ENCODE measurements at regions not wholly inside any gene's neighbourhood (a gene's known extent, or its start where the extent isn't known, plus 50 kb on each side); places are given as distances from the start of the nearest gene placed in this dataset.

DNA sequence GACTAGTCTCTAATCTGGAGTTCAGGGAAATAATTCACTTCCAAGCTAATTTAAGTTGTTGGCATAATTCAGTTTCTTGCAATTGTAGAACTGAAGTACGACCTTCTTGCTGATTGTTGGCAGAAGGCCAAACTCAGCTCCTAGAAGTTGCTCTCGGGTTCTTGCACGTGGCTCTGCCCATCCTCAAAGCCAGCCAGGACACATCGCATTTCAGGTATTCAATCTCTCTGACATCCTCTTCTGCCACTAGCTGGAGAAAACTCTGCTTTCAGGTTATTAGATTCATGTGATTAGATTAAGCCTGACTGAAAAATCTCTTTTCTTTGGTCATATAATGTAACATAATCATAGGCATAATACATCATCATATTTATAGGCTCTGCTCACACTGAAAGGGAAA, 362.0 kb downstream of the ZPLD1 start:
- H3K4me1 Mint-ChIP-seq = peaks cover 15% of the 10 kb centered on the region
- no peak overlapping the region for H3K4me3 Mint-ChIP-seq
- H3K27ac Mint-ChIP-seq = no peak overlapping the region
- H3K9me3 Mint-ChIP-seq = no peaks in the 10 kb centered on the region
- TF ChIP-seq, protein P1, sequence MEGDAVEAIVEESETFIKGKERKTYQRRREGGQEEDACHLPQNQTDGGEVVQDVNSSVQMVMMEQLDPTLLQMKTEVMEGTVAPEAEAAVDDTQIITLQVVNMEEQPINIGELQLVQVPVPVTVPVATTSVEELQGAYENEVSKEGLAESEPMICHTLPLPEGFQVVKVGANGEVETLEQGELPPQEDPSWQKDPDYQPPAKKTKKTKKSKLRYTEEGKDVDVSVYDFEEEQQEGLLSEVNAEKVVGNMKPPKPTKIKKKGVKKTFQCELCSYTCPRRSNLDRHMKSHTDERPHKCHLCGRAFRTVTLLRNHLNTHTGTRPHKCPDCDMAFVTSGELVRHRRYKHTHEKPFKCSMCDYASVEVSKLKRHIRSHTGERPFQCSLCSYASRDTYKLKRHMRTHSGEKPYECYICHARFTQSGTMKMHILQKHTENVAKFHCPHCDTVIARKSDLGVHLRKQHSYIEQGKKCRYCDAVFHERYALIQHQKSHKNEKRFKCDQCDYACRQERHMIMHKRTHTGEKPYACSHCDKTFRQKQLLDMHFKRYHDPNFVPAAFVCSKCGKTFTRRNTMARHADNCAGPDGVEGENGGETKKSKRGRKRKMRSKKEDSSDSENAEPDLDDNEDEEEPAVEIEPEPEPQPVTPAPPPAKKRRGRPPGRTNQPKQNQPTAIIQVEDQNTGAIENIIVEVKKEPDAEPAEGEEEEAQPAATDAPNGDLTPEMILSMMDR (IDR thresholded peaks at IDR 0.05; ENCODE audit: unreplicated experiment in 3 of 3) = no peak
- H3K27me3 Mint-ChIP-seq (ENCODE audit: low read depth) = no peaks in the 10 kb centered on the region
- no peaks in the 10 kb centered on the region for H3K36me3 Mint-ChIP-seq (ENCODE audit: low read depth)

DNA sequence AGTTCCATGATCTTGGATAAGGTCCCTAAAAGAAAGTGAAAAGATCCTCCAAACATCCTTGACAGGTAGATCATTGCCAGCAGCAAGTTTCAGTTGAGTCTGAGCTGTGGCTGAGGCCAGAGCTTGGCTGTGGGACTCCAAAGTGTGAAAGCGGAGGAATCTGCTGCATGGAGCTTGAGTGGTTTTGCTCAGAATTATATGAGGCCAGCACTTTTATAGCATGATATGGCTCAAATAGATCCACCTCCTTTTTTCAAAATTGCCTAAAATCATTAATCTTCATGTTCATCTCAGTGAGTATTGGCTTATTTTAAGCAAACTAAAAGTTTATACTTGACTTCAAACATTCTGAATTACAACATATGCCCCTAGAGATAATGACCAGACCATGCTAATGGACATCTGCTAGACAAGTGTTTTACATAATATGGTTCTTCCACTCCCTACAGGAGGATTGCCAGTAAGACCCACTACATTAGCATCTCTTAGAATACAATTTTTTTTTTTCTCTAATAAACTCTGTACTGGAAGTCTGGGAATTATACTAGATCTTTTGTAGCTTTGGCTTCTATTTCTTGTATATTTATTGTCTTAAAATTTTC, 368.1 kb downstream of the ZPLD1 start:
- no peaks in the 10 kb centered on the region for H3K36me3 Mint-ChIP-seq (ENCODE audit: low read depth)
- H3K27me3 Mint-ChIP-seq (ENCODE audit: low read depth) = no peaks in the 10 kb centered on the region
- TF ChIP-seq, protein P1 (IDR thresholded peaks at IDR 0.05; ENCODE audit: unreplicated experiment in 3 of 3) = no peak
- H3K4me1 Mint-ChIP-seq = no peaks in the 10 kb centered on the region
- no peak overlapping the region for H3K4me3 Mint-ChIP-seq
- no peaks in the 10 kb centered on the region for H3K9me3 Mint-ChIP-seq
- H3K27ac Mint-ChIP-seq = no peak overlapping the region

DNA sequence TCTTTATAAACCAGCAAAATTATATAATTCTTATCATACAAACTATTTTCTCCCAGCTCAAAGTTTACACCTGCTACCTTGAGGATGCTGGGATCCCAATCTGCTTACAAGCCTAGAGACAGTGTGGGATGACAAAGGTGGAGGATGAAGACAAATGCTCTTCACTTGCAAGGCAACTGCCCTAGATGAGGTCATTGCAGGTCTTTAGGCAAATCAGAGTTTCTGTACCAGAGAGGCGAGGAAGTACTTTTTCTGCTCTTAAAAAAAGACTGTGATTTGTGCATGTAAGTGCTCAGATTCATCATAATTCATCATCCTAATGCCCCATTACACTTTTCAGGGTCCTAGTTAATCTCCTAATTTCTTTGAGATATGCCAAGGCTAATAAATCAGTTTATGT, 376.1 kb downstream of the ZPLD1 start:
- no peak overlapping the region for H3K4me3 Mint-ChIP-seq
- H3K9me3 Mint-ChIP-seq = no peaks in the 10 kb centered on the region
- H3K4me1 Mint-ChIP-seq = no peaks in the 10 kb centered on the region
- H3K36me3 Mint-ChIP-seq (ENCODE audit: low read depth) = no peaks in the 10 kb centered on the region
- TF ChIP-seq, protein P1 (IDR thresholded peaks at IDR 0.05; ENCODE audit: unreplicated experiment in 3 of 3) = no peak
- H3K27me3 Mint-ChIP-seq (ENCODE audit: low read depth) = no peaks in the 10 kb centered on the region
- no peak overlapping the region for H3K27ac Mint-ChIP-seq

DNA sequence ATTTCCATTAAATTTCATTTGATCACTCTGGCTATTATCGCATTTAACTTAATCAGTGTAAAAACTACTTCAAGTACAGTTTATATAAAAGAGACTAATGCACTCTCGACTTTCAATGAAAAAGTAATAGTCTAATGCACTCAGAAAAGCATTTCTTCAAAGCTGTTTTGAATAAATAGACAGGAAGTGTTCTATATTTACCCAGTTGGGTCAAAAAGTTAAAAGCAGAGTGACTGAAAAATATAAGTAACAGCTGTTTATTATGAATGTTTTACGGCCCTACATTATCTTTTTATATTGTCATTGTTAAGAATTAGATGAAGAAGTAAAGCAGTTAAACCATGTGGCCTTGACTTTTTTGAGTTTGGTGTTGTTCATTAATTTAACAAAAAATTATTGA, 391.8 kb downstream of the ZPLD1 start:
- TF ChIP-seq, protein P1 (IDR thresholded peaks at IDR 0.05; ENCODE audit: unreplicated experiment in 3 of 3) = no peak

DNA sequence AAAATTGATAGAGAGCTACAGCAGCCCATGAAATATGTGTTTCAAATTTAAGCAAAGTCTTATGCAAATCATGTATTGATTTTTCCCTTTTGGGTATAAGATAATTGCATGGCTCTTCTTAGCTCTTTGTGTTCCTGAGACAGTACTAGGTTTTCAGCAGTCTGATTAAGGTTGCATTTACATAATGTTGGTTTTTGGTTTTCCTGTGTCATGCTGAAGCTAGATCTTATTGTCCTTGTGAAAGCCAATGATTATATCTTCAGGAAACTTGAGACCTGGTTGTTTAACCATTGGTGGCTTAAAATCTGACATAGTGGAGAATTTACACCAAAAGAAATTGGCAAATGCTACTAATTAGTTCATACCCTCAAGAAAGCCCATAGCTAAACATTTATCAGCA, 392.6 kb downstream of the ZPLD1 start:
- Mint-ChIP-seq H3K27me3 (ENCODE audit: low read depth) (peaks cover 3% of the 10 kb centered on the region), H3K4me1 (no peaks in the 10 kb centered on the region), H3K4me3 (no peak overlapping the region), H3K27ac (no peak overlapping the region), H3K9me3 (peaks cover 16% of the 10 kb centered on the region), H3K36me3 (ENCODE audit: low read depth) (no peaks in the 10 kb centered on the region)
- TF ChIP-seq, protein P1 (IDR thresholded peaks at IDR 0.05; ENCODE audit: unreplicated experiment in 3 of 3) = no peak

More for the DNA sequence above, 391.8 kb downstream of the ZPLD1 start:
- H3K9me3 Mint-ChIP-seq = peaks cover 16% of the 10 kb centered on the region
- H3K36me3 Mint-ChIP-seq (ENCODE audit: low read depth) = no peaks in the 10 kb centered on the region
- peaks cover 3% of the 10 kb centered on the region for H3K27me3 Mint-ChIP-seq (ENCODE audit: low read depth)
- peak overlapping the region in 1 of 3 experiments; percentile 73 for H3K27ac Mint-ChIP-seq
- H3K4me1 Mint-ChIP-seq = no peaks in the 10 kb centered on the region
- no peak overlapping the region for H3K4me3 Mint-ChIP-seq

DNA sequence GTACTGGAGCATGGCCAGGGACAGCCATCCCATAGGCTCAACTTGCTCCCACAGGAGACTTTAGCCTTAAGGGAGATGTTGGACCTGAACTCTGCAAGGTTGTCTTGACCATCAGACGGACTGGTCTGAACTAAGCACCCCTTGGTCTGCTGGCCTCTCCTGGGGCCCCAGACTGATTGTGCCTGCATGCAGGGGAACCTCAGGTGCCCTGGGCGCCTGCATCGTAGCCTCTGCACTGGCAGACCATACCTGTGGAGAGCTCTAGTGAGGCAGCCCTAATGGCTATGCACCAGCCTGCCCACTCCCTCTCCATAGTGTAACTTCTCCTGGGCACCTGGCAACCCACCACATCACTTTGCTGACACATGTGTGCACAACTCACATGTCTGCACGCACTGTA, 395.6 kb downstream of the ZPLD1 start:
- Mint-ChIP-seq H3K4me1 (no peaks in the 10 kb centered on the region), H3K36me3 (ENCODE audit: low read depth) (no peaks in the 10 kb centered on the region), H3K27ac (no peak overlapping the region), H3K9me3 (peaks cover 3% of the 10 kb centered on the region), H3K4me3 (no peak overlapping the region), H3K27me3 (ENCODE audit: low read depth) (peaks cover 3% of the 10 kb centered on the region)
- TF ChIP-seq, protein P1 (IDR thresholded peaks at IDR 0.05; ENCODE audit: unreplicated experiment in 3 of 3) = no peak
